GM10266 (cell line): ENCODE measurements at regions not wholly inside any gene's neighbourhood (a gene's known extent, or its start where the extent isn't known, plus 50 kb on each side); places are given as distances from the start of the nearest gene placed in this dataset.

ENCODE experiments used
- DNase-seq: peaks from one replicate; pipeline ENCODE4 v3.0.0; 2012; ENCODE audit errors: extremely low spot score
- CTCF ChIP-seq: IDR thresholded peaks from 2 replicates; pipeline ENCODE4 v1.5.1; 2012; ENCODE audit warnings: mild to moderate bottlenecking, low read depth; ENCODE audit not compliant: control insufficient read depth, insufficient read depth; ENCODE audit errors: missing control alignments

GRCh38 chr10:31657434-31657872 is 271.2 kb downstream of the ARHGAP12 start:
- no peak for DNase-seq
- TF ChIP-seq CTCF, result no peak

- DNase-seq, result no peak
- TF ChIP-seq CTCF, result no peak
These were observed 271.7 kb downstream of the ARHGAP12 start for GRCh38 chr10:31656851-31657433.

- DNase-seq, result no peak
- TF ChIP-seq CTCF, result no peak
These were observed 276.6 kb downstream of the ARHGAP12 start for GRCh38 chr10:31652038-31652437.

GRCh38 chr10:31650010-31650409 is 278.6 kb downstream of the ARHGAP12 start:
- TF ChIP-seq CTCF, result no peak
- no peak for DNase-seq

GRCh38 chr10:31648966-31649365 is 279.7 kb downstream of the ARHGAP12 start:
- TF ChIP-seq CTCF, result no peak
- no peak for DNase-seq

- no peak for DNase-seq
- TF ChIP-seq CTCF, result no peak
These were observed 280.8 kb downstream of the ARHGAP12 start for GRCh38 chr10:31647861-31648260.

GRCh38 chr10:31646519-31646918 is 282.1 kb downstream of the ARHGAP12 start:
- no peak for TF ChIP-seq CTCF
- no peak for DNase-seq
